ENCODE measurements at regions not wholly inside any gene's neighbourhood (a gene's known extent, or its start where the extent isn't known, plus 50 kb on each side); places are given as distances from the start of the nearest gene placed in this dataset.

GRCh38 chr18:57929922-57930321 is 114.1 kb upstream of the NEDD4L start:
- Mint-ChIP-seq H3K27ac (ENCODE audit: unreplicated experiment) (no peak overlapping the region), H3K9me3 (ENCODE audit: unreplicated experiment) (peaks cover 2% of the 10 kb centered on the region), H3K4me1 (ENCODE audit: low read depth, unreplicated experiment) (peaks cover 5% of the 10 kb centered on the region), H3K4me3 (ENCODE audit: unreplicated experiment) (no peak overlapping the region), H3K27me3 (ENCODE audit: unreplicated experiment) (no peaks in the 10 kb centered on the region), H3K36me3 (ENCODE audit: unreplicated experiment) (peaks cover 5% of the 10 kb centered on the region)
- no peak for DNase-seq
- no peak for TF ChIP-seq CTCF (IDR thresholded peaks at IDR 0.05; ENCODE audit: partially characterized antibody, unreplicated experiment)

- Mint-ChIP-seq H3K9me3 (ENCODE audit: unreplicated experiment) (peaks cover 2% of the 10 kb centered on the region), H3K27me3 (ENCODE audit: unreplicated experiment) (no peaks in the 10 kb centered on the region), H3K4me1 (ENCODE audit: low read depth, unreplicated experiment) (peaks cover 15% of the 10 kb centered on the region), H3K36me3 (ENCODE audit: unreplicated experiment) (peaks cover 5% of the 10 kb centered on the region), H3K4me3 (ENCODE audit: unreplicated experiment) (no peak overlapping the region), H3K27ac (ENCODE audit: unreplicated experiment) (no peak overlapping the region)
- TF ChIP-seq CTCF (IDR thresholded peaks at IDR 0.05; ENCODE audit: partially characterized antibody, unreplicated experiment), result no peak
- DNase-seq, result no peak
These were observed 115.6 kb upstream of the NEDD4L start for GRCh38 chr18:57928466-57928865.

GRCh38 chr18:57927511-57927910 is 116.5 kb upstream of the NEDD4L start:
- DNase-seq, result no peak
- no peak for TF ChIP-seq CTCF (IDR thresholded peaks at IDR 0.05; ENCODE audit: partially characterized antibody, unreplicated experiment)
- H3K9me3 Mint-ChIP-seq (ENCODE audit: unreplicated experiment), result peaks cover 2% of the 10 kb centered on the region
- no peaks in the 10 kb centered on the region for H3K27me3 Mint-ChIP-seq (ENCODE audit: unreplicated experiment)
- H3K4me1 Mint-ChIP-seq (ENCODE audit: low read depth, unreplicated experiment), result peaks cover 17% of the 10 kb centered on the region
- peaks cover 5% of the 10 kb centered on the region for H3K36me3 Mint-ChIP-seq (ENCODE audit: unreplicated experiment)
- H3K27ac Mint-ChIP-seq (ENCODE audit: unreplicated experiment), result no peak overlapping the region
- no peak overlapping the region for H3K4me3 Mint-ChIP-seq (ENCODE audit: unreplicated experiment)

- peaks cover 5% of the 10 kb centered on the region for H3K36me3 Mint-ChIP-seq (ENCODE audit: unreplicated experiment)
- DNase-seq, result no peak
- no peaks in the 10 kb centered on the region for H3K27me3 Mint-ChIP-seq (ENCODE audit: unreplicated experiment)
- H3K4me3 Mint-ChIP-seq (ENCODE audit: unreplicated experiment), result no peak overlapping the region
- peaks cover 17% of the 10 kb centered on the region for H3K4me1 Mint-ChIP-seq (ENCODE audit: low read depth, unreplicated experiment)
- TF ChIP-seq CTCF (IDR thresholded peaks at IDR 0.05; ENCODE audit: partially characterized antibody, unreplicated experiment), result no peak
- peaks cover 2% of the 10 kb centered on the region for H3K9me3 Mint-ChIP-seq (ENCODE audit: unreplicated experiment)
- no peak overlapping the region for H3K27ac Mint-ChIP-seq (ENCODE audit: unreplicated experiment)
These were observed 118.3 kb upstream of the NEDD4L start for GRCh38 chr18:57925706-57926105.

GRCh38 chr18:57923611-57924010 is 120.4 kb upstream of the NEDD4L start:
- Mint-ChIP-seq H3K4me1 (ENCODE audit: low read depth, unreplicated experiment) (peaks cover 13% of the 10 kb centered on the region), H3K4me3 (ENCODE audit: unreplicated experiment) (no peak overlapping the region), H3K36me3 (ENCODE audit: unreplicated experiment) (peaks cover 4% of the 10 kb centered on the region), H3K27ac (ENCODE audit: unreplicated experiment) (peak overlapping the region; percentile 71), H3K9me3 (ENCODE audit: unreplicated experiment) (peaks cover 2% of the 10 kb centered on the region), H3K27me3 (ENCODE audit: unreplicated experiment) (peaks cover 3% of the 10 kb centered on the region)
- peak; percentile 20 for DNase-seq
- no peak for TF ChIP-seq CTCF (IDR thresholded peaks at IDR 0.05; ENCODE audit: partially characterized antibody, unreplicated experiment)

Data from glutamatergic neuron (in vitro differentiated cells).